A673 (cell line): ENCODE measurements at regions not wholly inside any gene's neighbourhood (a gene's known extent, or its start where the extent isn't known, plus 50 kb on each side); places are given as distances from the start of the nearest gene placed in this dataset.
"Not testable (repeated sequence)": the region's sequence is repeated elsewhere in the genome, so short reads cannot be mapped to it uniquely, and the experiment has no call there.

Experiments
- BruUV-seq: library from RNA; stranded (reverse); fragments of 400-500 nt; replicated peaks from 2 replicates; lab custom pipeline; 2021; lab: Mats Ljungman, UMichigan
- CTCF ChIA-PET: fragments of 300-600 bp; sonication (Branson Sonifier 250); formaldehyde crosslinking; loops from one replicate; lab custom pipeline; 2022; ENCODE audit warnings: antibody characterized with exemption; lab: Charles Lee
- POLR2A ChIA-PET: fragments of 300-600 bp; sonication (Branson Sonifier 250); formaldehyde crosslinking; loops from one replicate; lab custom pipeline; 2022; ENCODE audit warnings: antibody characterized with exemption; ENCODE audit not compliant: low non-redundant PET; lab: Charles Lee
- DNase-seq: peaks from one replicate; pipeline ENCODE4 v3.0.0-alpha.2; 2015; ENCODE audit warnings: low spot score
- H3K27ac ChIP-seq: fragments of 200-600 bp; sonication (generic); 2 replicates; pipeline ENCODE4 v1.5.1; 2016; ENCODE audit warnings: mixed run types, low read depth, mild to moderate bottlenecking, mixed read lengths, antibody characterized with exemption, low read length; ENCODE audit not compliant: poor library complexity, severe bottlenecking
- H3K27me3 ChIP-seq: fragments of 200-600 bp; sonication (generic); replicated peaks from 2 replicates; pipeline ENCODE4 v1.6.1; 2017; ENCODE audit warnings: mixed run types, low read depth, mild to moderate bottlenecking, mixed read lengths, antibody characterized with exemption, low read length; ENCODE audit not compliant: insufficient read depth, poor library complexity
- H3K36me3 ChIP-seq: fragments of 200-600 bp; sonication (generic); 2 replicates; pipeline ENCODE4 v1.6.1; 2016; ENCODE audit warnings: mixed run types, mild to moderate bottlenecking, mixed read lengths, antibody characterized with exemption, low read length; ENCODE audit not compliant: insufficient read depth, poor library complexity, severe bottlenecking
- H3K4me1 ChIP-seq: fragments of 200-600 bp; sonication (generic); 2 replicates; pipeline ENCODE4 v1.6.1; 2017; ENCODE audit warnings: mixed run types, mild to moderate bottlenecking, mixed read lengths, antibody characterized with exemption, low read length; ENCODE audit not compliant: insufficient read depth, poor library complexity, severe bottlenecking
- H3K4me3 ChIP-seq: fragments of 200-600 bp; sonication (generic); 2 replicates; pipeline ENCODE4 v1.5.1; 2016; ENCODE audit warnings: low read depth, mixed run types, mild to moderate bottlenecking, mixed read lengths, low read length; ENCODE audit not compliant: poor library complexity, severe bottlenecking
- H3K9me3 ChIP-seq: fragments of 200-600 bp; sonication (generic); 2 replicates; pipeline ENCODE4 v1.6.1; 2016; ENCODE audit warnings: mixed run types, low read depth, mild to moderate bottlenecking, mixed read lengths, antibody characterized with exemption, low read length; ENCODE audit not compliant: poor library complexity, severe bottlenecking
- CTCF ChIP-seq: fragments of 300-800, 200-600 bp; sonication (generic); conservative IDR thresholded peaks from 2 replicates; pipeline ENCODE4 v1.5.1; 2017; ENCODE audit warnings: low read depth, mild to moderate bottlenecking, antibody characterized with exemption, low read length, moderate library complexity, mixed read lengths
- EZH2 ChIP-seq: fragments of 200-600 bp; sonication (generic); IDR thresholded peaks from 2 replicates; pipeline ENCODE4 v1.6.1; 2017; ENCODE audit warnings: borderline replicate concordance, low read depth, mild to moderate bottlenecking, mixed read lengths, antibody characterized with exemption, low read length; ENCODE audit not compliant: poor library complexity, severe bottlenecking
- intact Hi-C: fragments of 100-400 bp; cut with micrococcal nuclease; formaldehyde crosslinking; loops from one replicate; pipeline ENCODE4 v1.10.0; 2022; ENCODE audit not compliant: unreplicated experiment

GRCh38 chr3:169008776-169009358, 654.6 kb downstream of the MECOM start:
- Histone ChIP-seq H3K27ac (no peak overlapping the region), H3K4me1 (no peaks in the 10 kb centered on the region), H3K9me3 (no peaks in the 10 kb centered on the region), H3K4me3 (no peak overlapping the region), H3K27me3 (peaks cover 31% of the 10 kb centered on the region), H3K36me3 (no peaks in the 10 kb centered on the region)
- CTCF ChIA-PET: no interaction called here
- no TSS peak for BruUV-seq
- TF ChIP-seq EZH2 (no peak), CTCF (no peak)
- no peak for DNase-seq
- POLR2A ChIA-PET: no interaction called here
- intact Hi-C loops: no loop called here

DNA sequence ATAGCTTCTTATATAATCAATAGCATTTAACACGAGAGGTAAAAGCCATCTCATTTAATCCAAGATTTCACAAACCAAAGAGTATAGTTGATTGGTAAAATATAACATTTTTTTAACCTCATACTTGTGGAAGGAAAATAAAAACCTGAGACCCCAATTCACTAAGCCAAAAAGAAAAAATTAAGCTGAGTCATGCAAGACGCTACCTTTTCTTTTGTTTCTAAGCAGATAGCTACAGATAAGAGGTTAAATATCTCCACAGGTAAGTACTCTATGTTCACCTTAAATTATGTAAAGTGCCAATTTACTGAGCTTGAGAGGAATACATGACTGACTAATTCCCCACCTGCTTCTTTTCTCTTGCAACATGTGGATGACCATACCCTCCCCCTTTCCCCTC, 656.4 kb downstream of the MECOM start:
- Histone ChIP-seq H3K4me3 (no peak overlapping the region), H3K4me1 (no peaks in the 10 kb centered on the region), H3K27ac (no peak overlapping the region), H3K27me3 (peaks cover 40% of the 10 kb centered on the region), H3K36me3 (no peaks in the 10 kb centered on the region), H3K9me3 (no peaks in the 10 kb centered on the region)
- TF ChIP-seq CTCF (no peak), EZH2 (no peak)
- intact Hi-C loops: no loop called here
- no TSS peak for BruUV-seq
- no peak for DNase-seq
- POLR2A ChIA-PET: no interaction called here
- CTCF ChIA-PET: no interaction called here

- H3K4me1 ChIP-seq, H3K4me3 ChIP-seq, H3K27ac ChIP-seq, CTCF ChIA-PET, BruUV-seq, H3K9me3 ChIP-seq, POLR2A ChIA-PET, intact Hi-C loops, DNase-seq, H3K36me3 ChIP-seq: not testable (repeated sequence)
- peaks cover 46% of the 10 kb centered on the region for H3K27me3 ChIP-seq
These were observed 657.1 kb downstream of the MECOM start for GRCh38 chr3:169006398-169006797.

DNA sequence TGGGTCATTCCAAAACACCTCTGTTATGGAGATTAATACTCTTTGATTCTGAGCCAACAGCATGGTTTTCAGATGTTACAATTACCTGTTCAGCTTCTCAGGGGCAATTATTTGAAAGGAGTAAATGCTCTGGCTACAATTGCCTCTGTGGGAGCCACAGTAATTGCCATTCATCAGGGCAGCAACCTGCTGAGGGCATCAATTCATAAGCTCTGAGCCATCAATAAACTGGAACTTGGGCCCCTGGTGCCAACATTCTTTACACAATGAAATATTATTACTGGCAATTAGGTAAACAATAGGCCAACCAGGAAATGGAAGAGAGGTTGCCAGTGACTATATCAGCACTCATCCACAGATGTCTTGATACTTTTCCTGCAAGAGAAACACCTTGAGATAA, 660.8 kb downstream of the MECOM start:
- no peak for DNase-seq
- intact Hi-C loops: no loop called here
- ChIA-PET CTCF (no interaction called here), POLR2A (no interaction called here)
- Histone ChIP-seq H3K4me1 (no peaks in the 10 kb centered on the region), H3K27ac (no peak overlapping the region), H3K9me3 (no peaks in the 10 kb centered on the region), H3K27me3 (peaks cover 50% of the 10 kb centered on the region), H3K4me3 (no peak overlapping the region), H3K36me3 (no peaks in the 10 kb centered on the region)
- TF ChIP-seq EZH2 (no peak), CTCF (no peak)
- BruUV-seq: no TSS peak
